ENCODE measurements at regions not wholly inside any gene's neighbourhood (a gene's known extent, or its start where the extent isn't known, plus 50 kb on each side); places are given as distances from the start of the nearest gene placed in this dataset.
"Not testable (repeated sequence)": the region's sequence is repeated elsewhere in the genome, so short reads cannot be mapped to it uniquely, and the experiment has no call there.

GRCh38 chr2:242010252-242011166 lies 141.0 kb downstream of the RTP5 start:
- POLR2A ChIA-PET; intact Hi-C loops (cut with micrococcal nuclease; ENCODE audit: unreplicated experiment); DNase-seq; H3K9me3 ChIP-seq; H3K4me3 Mint-ChIP-seq (ENCODE audit: unreplicated experiment); H3K27me3 Mint-ChIP-seq (ENCODE audit: insufficient read depth, unreplicated experiment); BruUV-seq (replicated peaks); H3K27ac Mint-ChIP-seq (ENCODE audit: unreplicated experiment); CTCF ChIA-PET; H3K36me3 ChIP-seq (ENCODE audit: control insufficient read depth, insufficient read depth, low read length); H3K36me3 Mint-ChIP-seq (ENCODE audit: insufficient read depth, unreplicated experiment); H3K4me1 ChIP-seq; H3K9me3 Mint-ChIP-seq (ENCODE audit: unreplicated experiment); H3K27me3 ChIP-seq (replicated peaks; ENCODE audit: control insufficient read depth, insufficient read depth, low read length); H3K4me3 ChIP-seq (ENCODE audit: low read depth, low read length); H3K4me1 Mint-ChIP-seq (ENCODE audit: low read depth, unreplicated experiment): not testable (repeated sequence)

GRCh38 chr2:242011167-242011513 lies 141.6 kb downstream of the RTP5 start:
- Histone ChIP-seq H3K4me3 (ENCODE audit: low read depth, low read length) (no peak overlapping the region), H3K36me3 (ENCODE audit: control insufficient read depth, insufficient read depth, low read length) (no peaks in the 10 kb centered on the region), H3K9me3 (no peaks in the 10 kb centered on the region), H3K4me1 (no peaks in the 10 kb centered on the region), H3K27me3 (replicated peaks; ENCODE audit: control insufficient read depth, insufficient read depth, low read length) (no peaks in the 10 kb centered on the region; the same call in 1 of the 2 replicates)
- ChIA-PET CTCF (no interaction called here), POLR2A (no interaction called here)
- TF ChIP-seq, protein P1, sequence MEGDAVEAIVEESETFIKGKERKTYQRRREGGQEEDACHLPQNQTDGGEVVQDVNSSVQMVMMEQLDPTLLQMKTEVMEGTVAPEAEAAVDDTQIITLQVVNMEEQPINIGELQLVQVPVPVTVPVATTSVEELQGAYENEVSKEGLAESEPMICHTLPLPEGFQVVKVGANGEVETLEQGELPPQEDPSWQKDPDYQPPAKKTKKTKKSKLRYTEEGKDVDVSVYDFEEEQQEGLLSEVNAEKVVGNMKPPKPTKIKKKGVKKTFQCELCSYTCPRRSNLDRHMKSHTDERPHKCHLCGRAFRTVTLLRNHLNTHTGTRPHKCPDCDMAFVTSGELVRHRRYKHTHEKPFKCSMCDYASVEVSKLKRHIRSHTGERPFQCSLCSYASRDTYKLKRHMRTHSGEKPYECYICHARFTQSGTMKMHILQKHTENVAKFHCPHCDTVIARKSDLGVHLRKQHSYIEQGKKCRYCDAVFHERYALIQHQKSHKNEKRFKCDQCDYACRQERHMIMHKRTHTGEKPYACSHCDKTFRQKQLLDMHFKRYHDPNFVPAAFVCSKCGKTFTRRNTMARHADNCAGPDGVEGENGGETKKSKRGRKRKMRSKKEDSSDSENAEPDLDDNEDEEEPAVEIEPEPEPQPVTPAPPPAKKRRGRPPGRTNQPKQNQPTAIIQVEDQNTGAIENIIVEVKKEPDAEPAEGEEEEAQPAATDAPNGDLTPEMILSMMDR (IDR thresholded peaks at IDR 0.05; ENCODE audit: insufficient read depth in 1 of 2, low read depth in 1 of 2, low read length in 1 of 2, severe bottlenecking in 1 of 2, unreplicated experiment in 1 of 2), result no peak
- no TSS peak for BruUV-seq (replicated peaks)
- no peak overlapping the region for H3K27ac Mint-ChIP-seq (ENCODE audit: unreplicated experiment)
- H3K27me3 Mint-ChIP-seq (ENCODE audit: insufficient read depth, unreplicated experiment), result peaks cover 7% of the 10 kb centered on the region
- H3K4me3 Mint-ChIP-seq (ENCODE audit: unreplicated experiment), result no peak overlapping the region
- DNase-seq, result no peak
- no peaks in the 10 kb centered on the region for H3K4me1 Mint-ChIP-seq (ENCODE audit: low read depth, unreplicated experiment)
- intact Hi-C loops (cut with micrococcal nuclease; ENCODE audit: unreplicated experiment), result no loop called here
- H3K9me3 Mint-ChIP-seq (ENCODE audit: unreplicated experiment), result no peaks in the 10 kb centered on the region
- peaks cover 3% of the 10 kb centered on the region for H3K36me3 Mint-ChIP-seq (ENCODE audit: insufficient read depth, unreplicated experiment)

- no peaks in the 10 kb centered on the region for H3K9me3 Mint-ChIP-seq (ENCODE audit: unreplicated experiment)
- Histone ChIP-seq H3K4me1 (no peaks in the 10 kb centered on the region), H3K9me3 (no peaks in the 10 kb centered on the region), H3K36me3 (ENCODE audit: control insufficient read depth, insufficient read depth, low read length) (no peaks in the 10 kb centered on the region), H3K4me3 (ENCODE audit: low read depth, low read length) (no peak overlapping the region), H3K27me3 (replicated peaks; ENCODE audit: control insufficient read depth, insufficient read depth, low read length) (no peaks in the 10 kb centered on the region; the same call in 1 of the 2 replicates)
- H3K36me3 Mint-ChIP-seq (ENCODE audit: insufficient read depth, unreplicated experiment), result no peaks in the 10 kb centered on the region
- CTCF ChIA-PET, result no interaction called here
- POLR2A ChIA-PET, result no interaction called here
- H3K4me3 Mint-ChIP-seq (ENCODE audit: unreplicated experiment), result no peak overlapping the region
- intact Hi-C loops (cut with micrococcal nuclease; ENCODE audit: unreplicated experiment), result no loop called here
- DNase-seq, result no peak
- no peaks in the 10 kb centered on the region for H3K4me1 Mint-ChIP-seq (ENCODE audit: low read depth, unreplicated experiment)
- H3K27me3 Mint-ChIP-seq (ENCODE audit: insufficient read depth, unreplicated experiment), result peaks cover 9% of the 10 kb centered on the region
- no TSS peak for BruUV-seq (replicated peaks)
- H3K27ac Mint-ChIP-seq (ENCODE audit: unreplicated experiment), result no peak overlapping the region
- TF ChIP-seq, protein P1 (IDR thresholded peaks at IDR 0.05; ENCODE audit: insufficient read depth in 1 of 2, low read depth in 1 of 2, low read length in 1 of 2, severe bottlenecking in 1 of 2, unreplicated experiment in 1 of 2), result no peak
Observed at GRCh38 chr2:242011516-242011915, 142.0 kb downstream of the RTP5 start.
